OCI-LY3 (cell line): ENCODE measurements at regions not wholly inside any gene's neighbourhood (a gene's known extent, or its start where the extent isn't known, plus 50 kb on each side); places are given as distances from the start of the nearest gene placed in this dataset.

ENCODE experiments used
- EZH2phosphoT487 ChIP-seq: fragments of 200-600 bp; shearing (Covaris generic); IDR thresholded peaks from 2 replicates; pipeline ENCODE4 v1.6.1; 2018; ENCODE audit warnings: antibody characterized with exemption, mixed run types, low read depth
- TF ChIP-seq, protein P1 (sequence below): fragments of 200-600, 300-600 bp; sonication (generic); IDR thresholded peaks from 2 replicates; pipeline ENCODE4 v1.5.1; 2014; ENCODE audit warnings: antibody characterized with exemption, low read length, low read depth

DNA sequence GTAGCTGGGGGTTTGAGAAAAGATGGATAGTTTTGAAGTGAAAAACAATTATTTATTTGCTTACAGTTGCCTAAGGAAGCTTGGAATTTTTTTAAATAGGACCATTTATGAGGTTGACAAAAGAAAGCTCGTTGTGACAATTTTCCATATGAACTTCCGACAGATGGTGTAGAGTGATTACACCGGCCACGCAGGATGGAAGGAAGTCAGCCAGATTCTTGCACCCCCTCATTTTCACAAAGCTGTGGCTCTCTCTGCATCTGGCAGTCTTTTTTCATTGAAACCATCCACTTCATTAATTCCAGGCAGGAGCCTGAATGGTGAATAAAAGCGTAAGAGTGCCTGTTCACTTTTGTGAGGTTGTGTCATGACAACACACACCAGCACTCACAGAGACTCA lies 1284.1 kb downstream of the AACS start:
- TF ChIP-seq, protein P1, sequence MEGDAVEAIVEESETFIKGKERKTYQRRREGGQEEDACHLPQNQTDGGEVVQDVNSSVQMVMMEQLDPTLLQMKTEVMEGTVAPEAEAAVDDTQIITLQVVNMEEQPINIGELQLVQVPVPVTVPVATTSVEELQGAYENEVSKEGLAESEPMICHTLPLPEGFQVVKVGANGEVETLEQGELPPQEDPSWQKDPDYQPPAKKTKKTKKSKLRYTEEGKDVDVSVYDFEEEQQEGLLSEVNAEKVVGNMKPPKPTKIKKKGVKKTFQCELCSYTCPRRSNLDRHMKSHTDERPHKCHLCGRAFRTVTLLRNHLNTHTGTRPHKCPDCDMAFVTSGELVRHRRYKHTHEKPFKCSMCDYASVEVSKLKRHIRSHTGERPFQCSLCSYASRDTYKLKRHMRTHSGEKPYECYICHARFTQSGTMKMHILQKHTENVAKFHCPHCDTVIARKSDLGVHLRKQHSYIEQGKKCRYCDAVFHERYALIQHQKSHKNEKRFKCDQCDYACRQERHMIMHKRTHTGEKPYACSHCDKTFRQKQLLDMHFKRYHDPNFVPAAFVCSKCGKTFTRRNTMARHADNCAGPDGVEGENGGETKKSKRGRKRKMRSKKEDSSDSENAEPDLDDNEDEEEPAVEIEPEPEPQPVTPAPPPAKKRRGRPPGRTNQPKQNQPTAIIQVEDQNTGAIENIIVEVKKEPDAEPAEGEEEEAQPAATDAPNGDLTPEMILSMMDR, result no peak
- TF ChIP-seq EZH2phosphoT487, result no peak
